ENCODE measurements at regions not wholly inside any gene's neighbourhood (a gene's known extent, or its start where the extent isn't known, plus 50 kb on each side); places are given as distances from the start of the nearest gene placed in this dataset.

- no peak overlapping the region for H3K4me2 ChIP-seq (ENCODE audit: insufficient read depth, low read length)
- H3K9me1 ChIP-seq (replicated peaks; ENCODE audit: control insufficient read depth, extremely low read depth, insufficient read depth, low read length): no peaks in the 10 kb centered on the region
- no peak overlapping the region for H3K27ac ChIP-seq (ENCODE audit: insufficient read depth, low read depth, low read length)
- H2AFZ ChIP-seq (ENCODE audit: low read depth, low read length): no peak overlapping the region
- BruUV-seq (replicated peaks): no TSS peak
- H3K9me3 ChIP-seq (replicated peaks; ENCODE audit: control insufficient read depth, insufficient read depth, low read length): no peaks in the 10 kb centered on the region
- no peaks in the 10 kb centered on the region for H4K20me1 ChIP-seq (replicated peaks; ENCODE audit: control insufficient read depth, extremely low read depth, insufficient read depth, low read length)
- H3K79me2 ChIP-seq (ENCODE audit: control insufficient read depth, insufficient read depth, low read length): no peaks in the 10 kb centered on the region
- no peak for FAIRE-seq
- H3K27me3 ChIP-seq (ENCODE audit: control insufficient read depth in 2 of 2, insufficient read depth in 2 of 2, low read length in 2 of 2): no peaks in the 10 kb centered on the region
- dilution Hi-C loops (cut with MboI; ENCODE audit: extremely low pct_ligation_motif_present, low sequenced_read_pairs): no loop called here
- no peaks in the 10 kb centered on the region for H3K36me3 ChIP-seq (ENCODE audit: control insufficient read depth in 2 of 2, extremely low read depth in 1 of 2, insufficient read depth in 2 of 2, low read length in 2 of 2)
- ChIA-PET POLR2A (no interaction called here), CTCF (no interaction called here)
- H3K4me3 ChIP-seq (replicated peaks in 1 of 3; ENCODE audit: insufficient read depth in 1 of 3, low read depth in 1 of 3, low read length in 3 of 3): no peak overlapping the region
- no peak overlapping the region for H3K9ac ChIP-seq (replicated peaks; ENCODE audit: extremely low read depth, insufficient read depth, low read length)
- intact Hi-C loops (cut with micrococcal nuclease): no loop called here
- DNase-seq (ENCODE audit: low read depth, low spot score): no peak
- TF ChIP-seq MAX (IDR thresholded peaks at IDR 0.05; ENCODE audit: insufficient read depth, insufficient read length) (no peak), JUN (IDR thresholded peaks at IDR 0.05; ENCODE audit: borderline replicate concordance, insufficient read depth, insufficient read length, low read depth) (no peak), POLR2AphosphoS5 (IDR thresholded peaks at IDR 0.05; ENCODE audit: insufficient read depth, low read depth, low read length) (no peak), POLR2A (IDR thresholded peaks at IDR 0.05; ENCODE audit: low read depth, low read length) (no peak), FOS (IDR thresholded peaks at IDR 0.05; ENCODE audit: borderline replicate concordance, insufficient read depth, low read length) (no peak), MYC (IDR thresholded peaks at IDR 0.05; ENCODE audit: low read depth, low read length) (no peak), GATA2 (IDR thresholded peaks at IDR 0.05; ENCODE audit: insufficient read depth, insufficient read length, low read depth, low read length) (no peak), EZH2 (IDR thresholded peaks at IDR 0.05; ENCODE audit: borderline replicate concordance, low read depth, low read length, severe bottlenecking) (no peak), CTCF (IDR thresholded peaks at IDR 0.05; ENCODE audit: extremely low read depth in 1 of 2, insufficient read depth in 1 of 2, low read depth in 1 of 2, low read length in 2 of 2) (no peak)
- H3K4me1 ChIP-seq (ENCODE audit: control insufficient read depth, extremely low read depth, insufficient read depth, low read length): no peaks in the 10 kb centered on the region
Measured at GRCh38 chr4:54473077-54473545, 184.6 kb upstream of the KIT start.
